Ovary (tissue), 3 donors: ENCODE measurements at regions not wholly inside any gene's neighbourhood (a gene's known extent, or its start where the extent isn't known, plus 50 kb on each side); places are given as distances from the start of the nearest gene placed in this dataset.

Experiments used
- CTCF ChIP-seq, 3 donors: fragments of 450-650 bp in 2 of 3; fragments of 200-600 bp in 1 of 3; IDR thresholded peaks; one replicate each; pipeline versions ENCODE4 v1.5.1 to v1.8.0; 2016 to 2022; ENCODE audit warnings: antibody characterized with exemption in 3 of 3, mild to moderate bottlenecking in 1 of 3
- EP300 ChIP-seq: sonication (generic); formaldehyde crosslinking; IDR thresholded peaks from one replicate; pipeline ENCODE4 v1.6.1; 2017; ENCODE audit warnings: antibody characterized with exemption
- POLR2A ChIP-seq: fragments of 450-650 bp; IDR thresholded peaks from one replicate; pipeline ENCODE4 v1.6.1; 2017; ENCODE audit warnings: antibody characterized with exemption, mild to moderate bottlenecking, moderate library complexity
- donor health status: DM: no; HTN: no; CAD: no.

GRCh38 chr10:3639546-3639945 is 145.5 kb downstream of the KLF6 start:
- TF ChIP-seq CTCF (IDR thresholded peaks at IDR 0.05), result no peak
- no peak for TF ChIP-seq EP300
- TF ChIP-seq POLR2A, result no peak
